ENCODE measurements at regions not wholly inside any gene's neighbourhood (a gene's known extent, or its start where the extent isn't known, plus 50 kb on each side); places are given as distances from the start of the nearest gene placed in this dataset.
"Not testable (repeated sequence)": the region's sequence is repeated elsewhere in the genome, so short reads cannot be mapped to it uniquely, and the experiment has no call there.

DNA sequence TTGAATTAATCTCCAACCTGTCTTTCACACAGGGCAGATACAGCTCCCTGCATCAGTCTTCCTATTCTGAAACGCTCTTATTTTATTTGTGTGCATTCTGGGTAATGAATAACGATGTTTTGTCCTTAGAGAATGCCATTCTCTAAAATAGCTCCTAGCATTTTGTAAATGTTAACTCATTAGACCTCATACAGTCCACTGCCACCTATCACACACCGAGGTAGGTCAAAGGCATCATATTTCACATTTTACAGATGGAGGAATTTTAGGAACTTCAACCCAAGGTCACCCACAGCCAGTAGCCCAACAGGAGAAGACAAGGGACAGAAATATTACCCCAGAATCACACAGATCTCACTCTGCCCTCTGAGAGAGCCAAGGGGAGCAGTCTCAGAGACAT lies 455.4 kb upstream of the GYPC start:
- no peak for DNase-seq (ENCODE audit: low read depth in 2 of 2, low spot score in 1 of 2)

DNA sequence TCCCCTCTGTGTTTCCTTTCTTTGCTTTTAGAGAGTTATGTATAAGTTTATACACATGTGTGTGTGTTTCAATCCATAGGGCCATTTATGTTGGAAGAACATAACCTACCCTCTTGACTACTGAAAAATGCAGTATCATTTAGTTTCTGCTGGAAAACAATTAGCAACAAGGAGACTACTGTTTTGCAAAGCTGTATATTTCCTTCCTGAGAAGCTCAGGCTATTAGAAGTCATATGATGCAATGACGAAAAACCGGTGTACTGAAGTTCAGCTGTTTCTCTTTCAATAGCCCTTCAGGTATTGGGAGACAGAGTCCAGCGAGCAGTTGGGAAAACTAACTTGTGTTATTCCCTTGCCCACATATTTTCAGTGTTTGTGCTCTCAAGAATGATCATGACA lies 447.7 kb upstream of the GYPC start:
- DNase-seq (ENCODE audit: low read depth in 2 of 2, low spot score in 1 of 2), result no peak

DNA sequence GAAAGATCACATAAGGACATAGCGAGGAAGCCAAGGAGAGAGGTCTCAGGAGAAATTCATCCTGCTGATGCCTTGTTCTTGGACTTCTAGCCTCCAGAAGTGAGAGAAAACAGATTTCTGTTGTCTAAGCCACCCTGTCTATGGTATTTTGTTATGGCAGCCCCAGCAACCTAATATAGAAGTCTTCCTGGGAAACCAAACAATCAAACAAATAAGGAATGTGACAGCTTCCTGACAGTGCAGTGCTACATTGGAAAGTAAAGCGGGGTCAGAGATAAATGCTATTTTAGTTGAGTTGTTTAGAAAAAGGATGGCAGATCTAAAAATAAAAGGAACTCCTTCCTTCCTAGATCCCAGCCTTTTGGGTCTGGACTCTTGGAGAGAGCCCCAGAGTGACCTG lies 443.2 kb upstream of the GYPC start:
- DNase-seq (ENCODE audit: low read depth in 2 of 2, low spot score in 1 of 2), result no peak

DNA sequence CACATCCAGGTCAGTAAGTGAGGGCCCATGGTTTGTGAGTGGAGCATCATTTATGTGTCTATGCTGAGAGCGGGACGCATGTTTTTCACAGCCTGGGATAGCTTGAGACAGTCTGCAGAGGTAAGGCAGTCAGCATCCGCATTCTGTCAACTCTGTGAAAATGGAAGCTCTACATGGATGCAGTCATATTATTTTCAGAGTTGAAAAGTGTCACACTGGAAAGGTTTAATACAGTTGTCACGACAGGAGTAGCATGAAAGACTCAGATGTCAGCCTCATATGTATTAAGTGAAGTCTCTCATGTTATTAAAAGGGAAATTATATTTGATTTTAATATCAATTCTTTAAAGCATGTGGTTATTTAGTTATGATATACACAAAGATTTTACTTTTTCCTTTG lies 436.9 kb upstream of the GYPC start:
- DNase-seq (ENCODE audit: low read depth in 2 of 2, low spot score in 1 of 2), result no peak

DNA sequence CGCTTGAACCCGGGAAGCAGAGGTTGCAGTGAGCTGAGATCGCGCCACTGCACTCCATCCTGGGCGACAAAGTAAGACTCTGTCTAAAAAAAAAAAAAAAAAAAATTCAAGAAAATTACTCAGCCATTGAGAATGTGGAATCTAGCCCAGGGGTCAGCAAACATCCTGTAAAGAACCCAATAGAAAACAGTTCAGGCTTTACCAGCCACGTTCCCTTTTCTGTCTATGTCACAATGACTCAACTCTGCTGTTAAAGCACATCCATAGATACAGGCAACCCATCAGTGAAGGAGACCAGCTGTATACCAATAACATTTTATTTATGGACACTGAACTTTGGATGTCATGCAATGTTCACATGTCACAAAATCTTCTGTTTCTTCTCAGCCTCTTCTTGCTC lies 435.6 kb upstream of the GYPC start:
- no peak for DNase-seq (ENCODE audit: low read depth in 2 of 2, low spot score in 1 of 2)

DNA sequence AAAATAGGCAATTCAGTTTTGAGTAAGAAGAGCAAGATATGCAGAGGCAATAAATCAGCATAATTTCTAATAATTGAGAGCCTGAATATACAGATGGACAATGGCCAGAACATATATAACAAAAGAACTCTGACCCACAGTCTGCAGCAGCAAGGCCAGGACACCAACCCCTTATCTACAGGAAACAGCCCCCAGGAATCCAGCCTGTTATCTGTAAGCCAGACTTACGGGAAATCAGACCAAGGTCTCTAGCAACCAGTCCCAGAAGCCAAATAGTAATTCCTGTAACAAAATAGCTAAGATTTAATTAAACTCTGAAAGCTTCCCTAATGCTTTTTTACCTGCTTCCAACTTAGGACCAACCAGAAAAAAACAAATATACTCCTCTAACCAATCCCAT lies 434.5 kb upstream of the GYPC start:
- no peak for DNase-seq (ENCODE audit: low read depth in 2 of 2, low spot score in 1 of 2)

DNA sequence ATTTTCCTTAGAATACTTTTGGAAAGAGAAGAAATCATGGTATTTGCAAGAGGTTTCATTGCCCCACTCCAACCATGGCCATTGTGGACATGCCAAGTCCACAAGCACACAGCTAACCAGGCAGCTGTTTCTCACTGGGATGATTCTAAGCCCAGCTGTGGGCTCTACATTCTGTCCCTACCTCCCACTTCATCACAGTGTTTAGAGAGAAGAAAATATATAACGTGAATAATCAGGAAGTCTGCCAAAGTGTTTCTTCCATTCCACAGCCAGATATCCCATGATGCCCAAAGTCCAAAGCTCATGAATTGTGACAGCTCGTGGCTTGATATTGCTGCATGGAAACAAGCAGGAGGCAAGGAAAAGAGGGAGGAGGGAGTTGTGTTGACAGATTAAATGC lies 433.7 kb upstream of the GYPC start:
- DNase-seq (ENCODE audit: low read depth in 2 of 2, low spot score in 1 of 2), result no peak

DNA sequence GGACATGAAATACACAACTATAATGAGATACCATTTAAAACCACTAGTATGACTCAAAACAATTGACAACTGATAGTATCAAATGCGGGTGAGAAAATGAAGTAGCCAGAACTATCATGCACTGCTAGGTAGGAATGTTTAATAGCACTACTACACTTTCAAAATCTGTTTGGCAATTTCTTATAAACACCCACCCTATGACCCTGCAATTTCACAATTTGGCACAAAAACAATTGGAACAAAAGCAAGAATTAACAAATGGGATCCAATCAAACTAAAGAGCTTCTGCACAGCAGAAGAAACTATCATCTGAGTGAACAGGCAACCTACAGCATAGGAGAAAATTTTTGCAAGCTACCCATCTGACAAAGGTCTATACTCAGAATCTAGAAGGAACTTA lies 431.2 kb upstream of the GYPC start:
- DNase-seq (ENCODE audit: low read depth in 2 of 2, low spot score in 1 of 2), result no peak

DNA sequence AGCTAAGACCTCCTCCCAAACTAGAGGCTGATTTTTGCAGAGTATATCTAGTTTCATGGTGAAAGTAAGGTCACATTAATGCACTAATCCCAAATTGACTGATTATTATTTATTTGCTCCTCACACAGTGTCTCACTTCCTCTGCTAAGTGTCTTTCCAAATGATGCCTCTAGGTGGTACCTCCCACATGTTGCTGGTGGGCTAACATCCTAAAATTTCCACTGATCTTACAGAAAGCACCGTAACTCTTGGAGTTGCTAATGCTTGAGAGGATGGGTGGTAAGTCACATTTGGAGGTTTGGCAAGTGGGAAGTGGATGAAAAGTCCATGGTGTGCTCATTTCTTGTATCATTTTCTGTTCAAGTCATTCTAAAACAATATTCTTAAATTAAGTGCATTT lies 428.7 kb upstream of the GYPC start:
- no peak for DNase-seq (ENCODE audit: low read depth in 2 of 2, low spot score in 1 of 2)

DNA sequence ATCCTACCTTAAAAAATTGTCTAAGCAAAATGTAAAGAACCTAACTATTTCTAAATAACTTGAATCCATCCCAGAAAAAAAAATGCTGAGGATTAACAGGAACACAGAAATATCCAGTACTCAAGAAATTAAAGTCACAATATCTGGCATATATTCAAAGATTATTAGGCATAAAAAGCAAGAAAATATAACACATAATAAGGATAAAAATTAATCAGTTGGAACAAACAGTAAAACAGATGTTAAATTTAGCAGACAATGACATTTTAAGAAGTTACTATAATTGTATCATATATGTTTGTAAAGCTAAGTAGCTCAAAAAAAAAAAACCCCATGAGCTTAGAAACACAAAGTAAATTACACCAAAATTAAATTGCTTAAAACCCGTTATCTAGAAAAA lies 427.4 kb upstream of the GYPC start:
- DNase-seq (ENCODE audit: low read depth in 2 of 2, low spot score in 1 of 2), result no peak

DNA sequence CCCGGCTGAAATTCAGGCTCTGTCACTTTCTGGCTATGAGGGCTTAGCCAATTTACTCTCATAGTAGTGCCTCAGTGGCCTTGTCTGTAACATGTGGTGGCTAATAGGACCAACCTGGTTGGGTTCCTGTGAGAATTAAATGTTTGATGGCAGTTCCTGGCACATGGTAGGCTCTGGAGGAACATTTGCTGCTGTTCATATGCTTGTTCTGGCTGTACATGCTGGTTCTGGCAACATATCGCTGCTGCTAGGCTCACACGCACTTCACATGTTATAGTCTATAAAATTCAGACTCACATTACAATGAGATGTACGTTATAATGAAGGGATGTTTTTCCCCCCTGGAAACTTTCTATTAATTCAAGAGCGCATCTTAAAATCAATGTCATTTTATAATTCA lies 417.7 kb upstream of the GYPC start:
- DNase-seq (ENCODE audit: low read depth in 2 of 2, low spot score in 1 of 2), result no peak

DNA sequence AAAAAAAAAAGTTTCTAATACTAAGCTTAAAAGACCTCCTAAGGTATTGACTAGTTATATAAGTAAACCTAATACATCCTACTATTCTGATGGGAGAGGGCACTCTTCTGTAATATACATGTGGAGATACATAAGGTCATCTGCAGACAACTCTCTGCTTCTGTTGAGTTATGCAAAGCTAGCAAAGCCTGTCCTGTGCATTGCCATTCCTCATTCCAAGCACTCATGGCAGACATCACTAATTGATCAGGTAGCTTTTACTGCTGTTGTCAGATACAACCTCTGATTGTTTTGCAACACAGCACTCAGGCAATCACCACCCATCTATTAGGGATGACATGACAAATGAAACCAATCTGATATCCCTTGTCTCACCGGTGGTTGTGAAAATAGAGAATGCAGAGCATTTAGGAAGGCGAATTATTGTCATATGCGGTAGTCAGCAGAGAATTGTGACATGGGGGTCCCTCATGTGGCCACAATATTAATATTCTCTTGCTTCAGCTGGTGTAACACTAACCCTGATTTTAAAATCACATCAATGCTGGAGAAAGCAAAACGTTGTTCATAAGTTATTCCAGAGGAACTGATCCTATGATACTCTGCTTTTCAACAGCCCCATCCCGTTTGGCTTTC lies 416.5 kb upstream of the GYPC start:
- DNase-seq (ENCODE audit: low read depth in 2 of 2, low spot score in 1 of 2), result no peak

DNA sequence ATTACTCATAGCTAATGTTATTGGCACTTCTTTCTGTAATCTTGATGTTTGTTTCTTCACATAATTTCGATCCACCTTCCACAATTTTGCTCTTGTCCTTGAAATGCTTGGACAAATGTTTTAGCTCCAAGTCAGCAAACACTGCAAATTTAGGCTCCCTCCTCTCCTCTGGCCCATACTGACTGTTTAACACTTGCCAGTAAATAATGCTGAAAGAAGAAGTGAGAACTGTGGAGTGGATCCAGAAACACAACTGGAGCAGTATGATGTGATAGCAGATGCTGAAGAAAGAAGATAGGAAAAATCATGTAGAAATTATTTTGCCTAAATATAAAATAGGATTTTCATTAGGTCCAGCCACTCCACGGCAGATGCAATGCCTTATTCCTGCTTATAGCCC lies 415.0 kb upstream of the GYPC start:
- DNase-seq (ENCODE audit: low read depth in 2 of 2, low spot score in 1 of 2), result no peak

DNA sequence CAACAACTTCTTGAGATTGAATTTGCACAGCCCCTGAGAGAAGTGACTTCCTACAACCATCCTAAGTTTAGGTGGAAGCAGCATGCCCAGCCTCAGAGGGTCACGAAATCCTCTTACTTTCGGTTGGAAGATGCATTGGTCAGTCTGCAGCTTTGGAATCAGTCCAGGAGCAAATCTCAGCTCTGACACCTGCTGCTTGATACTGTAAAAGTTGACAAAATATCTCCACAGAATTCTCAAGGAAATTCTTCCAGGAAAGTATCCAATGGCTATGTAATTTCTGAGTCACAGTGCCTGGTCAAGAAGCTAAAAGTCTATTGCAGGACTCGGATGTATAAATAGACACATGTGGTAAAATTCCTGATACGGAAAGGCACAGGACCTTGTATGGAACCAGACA lies 414.5 kb upstream of the GYPC start:
- DNase-seq (ENCODE audit: low read depth in 2 of 2, low spot score in 1 of 2), result no peak

DNA sequence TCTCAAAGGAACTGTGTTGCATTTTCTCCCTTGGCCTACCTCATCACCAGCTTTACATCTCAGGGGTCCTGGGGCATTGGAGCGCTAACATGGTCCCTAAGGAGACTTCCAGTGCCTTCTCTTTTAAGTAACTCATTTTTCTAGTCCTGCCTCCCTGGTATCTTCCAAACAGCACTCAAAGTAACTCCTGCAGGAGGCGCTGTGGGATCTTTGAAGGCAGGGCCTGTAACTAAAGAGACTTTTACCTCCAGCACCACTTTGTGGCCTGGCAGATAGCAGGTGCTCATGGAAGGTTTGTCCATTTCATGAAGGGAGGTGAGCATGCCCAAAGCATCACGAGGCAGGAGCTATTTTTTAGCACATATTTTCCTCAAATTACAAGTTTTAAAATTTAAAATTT lies 411.0 kb upstream of the GYPC start:
- no peak for DNase-seq (ENCODE audit: low read depth in 2 of 2, low spot score in 1 of 2)

DNA sequence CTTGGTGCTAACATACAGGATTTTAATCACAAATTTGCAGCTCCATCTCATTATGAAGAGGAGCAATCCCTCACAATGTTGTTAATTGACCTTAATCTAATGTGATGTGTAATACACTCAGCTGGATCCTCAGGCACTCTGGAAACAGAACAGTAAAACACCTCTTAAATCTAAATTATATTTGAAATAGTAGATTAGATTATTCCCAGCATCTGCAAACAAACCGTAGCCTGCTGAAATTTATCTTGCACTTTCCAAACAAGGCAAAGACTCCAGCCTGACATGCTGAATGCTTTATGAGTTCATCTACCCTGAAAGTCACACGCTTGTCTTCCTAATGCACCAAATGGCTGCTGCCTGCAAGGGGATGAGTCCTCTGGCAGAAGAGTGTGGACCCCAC lies 402.3 kb upstream of the GYPC start:
- no peak for DNase-seq (ENCODE audit: low read depth in 2 of 2, low spot score in 1 of 2)

DNA sequence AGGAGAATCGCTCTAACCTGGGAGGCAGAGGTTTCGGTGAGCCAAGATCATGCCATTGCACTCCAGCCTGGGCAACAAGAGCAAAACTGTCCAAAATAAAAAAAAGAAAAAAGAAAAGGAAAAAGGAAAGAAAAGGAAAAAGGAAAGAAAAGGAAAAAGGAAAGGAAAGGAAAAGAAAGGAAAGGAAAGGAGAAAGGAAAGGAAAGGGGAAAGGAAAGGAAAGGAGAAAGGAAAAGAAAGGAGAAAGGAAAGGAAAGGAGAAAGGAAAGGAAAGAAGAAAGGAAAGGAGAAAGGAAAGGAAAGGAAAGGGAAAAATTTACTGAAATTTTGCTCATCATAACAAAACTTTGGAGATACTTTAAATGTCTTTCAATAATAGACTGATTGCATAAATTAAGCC lies 391.3 kb upstream of the GYPC start:
- DNase-seq (ENCODE audit: low read depth in 2 of 2, low spot score in 1 of 2), result no peak

DNA sequence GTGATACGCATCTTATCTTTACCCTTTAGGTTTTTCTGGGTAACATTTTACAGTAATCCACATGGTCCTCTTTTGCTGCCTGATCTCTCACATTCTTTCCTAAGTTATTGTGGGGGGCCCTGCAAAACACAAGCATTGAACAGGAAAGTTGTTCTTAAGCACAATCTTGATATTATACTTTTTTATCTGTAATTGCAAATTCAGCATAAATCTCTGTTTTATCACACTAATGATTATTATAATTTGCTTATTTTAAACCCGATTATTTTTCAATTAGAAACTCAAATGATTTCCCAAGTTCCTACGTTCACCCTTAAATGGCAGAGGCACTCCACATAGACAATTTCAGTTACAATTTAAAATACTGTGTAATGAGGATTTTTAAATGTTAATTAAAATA lies 386.0 kb upstream of the GYPC start:
- no peak for DNase-seq (ENCODE audit: low read depth in 2 of 2, low spot score in 1 of 2)

DNA sequence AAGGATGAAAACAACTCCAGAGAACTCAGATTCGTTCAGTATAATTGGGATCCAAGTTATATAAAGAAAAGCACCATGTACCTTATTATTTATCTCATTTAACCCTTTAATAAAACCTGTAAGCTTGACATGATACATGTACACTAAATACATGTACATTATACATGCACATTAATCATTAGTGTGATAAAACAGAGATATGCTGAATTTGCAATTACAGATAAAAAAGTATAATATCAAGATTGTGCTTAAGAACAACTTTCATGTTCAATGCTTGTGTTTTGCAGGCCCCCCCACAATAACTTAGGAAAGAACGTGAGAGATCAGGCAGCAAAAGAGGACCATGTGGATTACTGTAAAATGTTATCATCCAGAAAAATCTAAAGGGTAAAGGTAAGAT lies 385.4 kb upstream of the GYPC start:
- DNase-seq (ENCODE audit: low read depth in 2 of 2, low spot score in 1 of 2), result no peak

DNA sequence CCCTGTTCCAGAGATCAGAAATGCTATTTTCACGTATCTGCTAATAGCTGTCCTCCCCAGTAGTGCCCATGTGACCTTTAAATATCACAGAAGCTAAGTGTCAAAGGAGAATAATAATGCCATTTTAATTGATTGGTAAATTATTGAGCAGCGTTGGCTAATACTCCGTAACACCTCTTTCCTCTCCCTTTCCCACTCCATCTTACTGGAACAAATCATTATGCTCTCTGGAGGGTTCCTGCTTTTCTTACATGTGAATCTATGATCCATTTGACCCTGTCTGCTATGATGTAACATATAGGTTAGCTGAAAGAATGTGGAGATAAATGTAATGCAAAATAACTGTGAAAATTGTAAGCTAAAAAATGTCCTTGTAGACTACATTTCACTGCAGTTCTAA lies 383.6 kb upstream of the GYPC start:
- no peak for DNase-seq (ENCODE audit: low read depth in 2 of 2, low spot score in 1 of 2)

DNA sequence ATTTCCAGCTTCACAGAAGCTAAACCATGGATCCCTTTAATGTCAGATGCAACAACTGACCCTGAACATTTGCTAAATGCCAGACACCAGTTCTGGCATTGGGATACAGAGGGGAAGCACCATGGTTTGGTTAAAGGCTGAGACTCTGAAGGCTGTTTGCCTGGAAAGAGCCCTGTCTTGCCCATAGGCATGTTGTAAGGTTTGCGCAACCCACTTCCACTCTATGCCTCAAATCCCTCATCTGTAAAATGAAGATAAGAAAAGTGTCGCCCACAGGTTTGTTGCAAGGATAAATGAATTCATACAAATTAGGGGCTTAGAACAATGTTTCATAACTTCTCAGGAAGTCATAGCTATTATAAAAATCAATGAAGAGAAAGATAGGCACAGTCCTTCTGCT lies 380.9 kb upstream of the GYPC start:
- DNase-seq (ENCODE audit: low read depth in 2 of 2, low spot score in 1 of 2), result no peak

DNA sequence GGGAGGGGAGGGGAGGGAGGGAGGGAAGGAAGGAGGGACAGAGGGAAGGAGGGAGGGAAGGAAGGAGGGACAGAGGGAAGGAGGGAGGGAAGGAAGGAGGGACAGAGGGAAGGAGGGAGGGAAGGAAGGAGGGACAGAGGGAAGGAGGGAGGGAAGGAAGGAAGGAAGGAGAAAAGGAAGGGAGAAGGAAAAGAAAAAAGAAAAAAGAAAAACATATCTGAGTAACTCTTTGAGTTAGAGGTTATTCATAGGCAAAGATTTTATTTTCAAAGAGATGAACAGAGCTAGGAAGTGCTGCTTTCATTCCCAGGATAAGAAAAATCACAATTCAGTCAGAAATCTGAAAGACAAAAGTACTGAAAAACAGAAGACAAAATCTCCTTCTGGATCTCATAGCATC lies 379.7 kb upstream of the GYPC start:
- not testable (repeated sequence) for DNase-seq (ENCODE audit: low read depth in 2 of 2, low spot score in 1 of 2)

DNA sequence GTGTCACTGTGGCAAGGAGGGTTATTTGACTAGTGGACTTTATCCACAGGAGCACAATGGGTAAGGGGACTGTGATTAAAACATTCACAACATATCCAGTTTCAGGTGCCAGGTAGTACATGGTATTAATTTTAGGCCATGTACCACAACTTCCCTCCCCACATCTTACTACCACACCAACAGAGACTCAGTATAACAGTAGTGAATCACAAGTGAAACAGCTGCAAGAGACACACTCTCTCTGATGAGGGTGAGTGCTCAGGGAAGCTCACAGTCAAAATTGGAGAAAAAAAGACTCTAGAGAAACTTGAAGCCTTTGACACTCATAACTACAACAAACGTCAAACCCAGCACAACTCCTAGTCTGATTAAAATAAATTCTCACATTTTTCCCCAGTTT lies 367.6 kb upstream of the GYPC start:
- DNase-seq (ENCODE audit: low read depth in 2 of 2, low spot score in 1 of 2), result no peak

DNA sequence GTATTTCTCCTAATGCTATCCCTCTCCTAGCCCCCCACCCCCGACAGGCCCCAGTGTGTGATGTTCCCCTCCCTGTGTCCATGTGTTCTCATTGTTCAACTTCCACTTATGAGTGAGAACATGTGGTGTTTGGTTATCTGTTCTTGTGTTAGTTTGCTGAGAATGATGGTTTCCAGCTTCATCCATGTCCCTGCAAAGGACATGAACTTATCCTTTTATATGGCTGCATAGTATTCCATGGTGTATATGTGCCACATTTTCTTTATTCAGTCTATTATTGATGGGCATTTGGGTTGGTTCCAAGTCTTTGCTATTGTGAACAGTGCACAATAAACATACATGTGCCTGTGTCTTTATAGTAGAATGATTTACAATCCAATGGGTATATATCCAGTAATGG lies 362.0 kb upstream of the GYPC start:
- DNase-seq (ENCODE audit: low read depth in 2 of 2, low spot score in 1 of 2), result not testable (repeated sequence)
